Cardiac muscle cell (in vitro differentiated cells and primary cell): ENCODE measurements at regions not wholly inside any gene's neighbourhood (a gene's known extent, or its start where the extent isn't known, plus 50 kb on each side); places are given as distances from the start of the nearest gene placed in this dataset.

Experiments used
- DNase-seq, 2 donors: peaks; one replicate each; pipeline versions ENCODE4 v3.0.0 to v3.0.0-alpha.2; 2010 to 2017; ENCODE audit warnings: low read depth in 1 of 2, low spot score in 1 of 2
- H3K27ac ChIP-seq: fragments of 200-600 bp; sonication (generic); 2 replicates; pipeline ENCODE4 v1.5.1; 2016
- H3K27me3 ChIP-seq: fragments of 200-600 bp; sonication (generic); 2 replicates; pipeline ENCODE4 v1.6.0; 2016; ENCODE audit warnings: control low read depth
- H3K36me3 ChIP-seq: fragments of 200-600 bp; sonication (generic); 2 replicates; pipeline ENCODE4 v1.5.1; 2016; ENCODE audit warnings: control low read depth
- H3K4me1 ChIP-seq: fragments of 200-600 bp; sonication (generic); 2 replicates; pipeline ENCODE4 v1.8.1; 2017; ENCODE audit warnings: low read depth, mild to moderate bottlenecking, mixed run types
- H3K4me3 ChIP-seq: fragments of 200-600 bp; sonication (generic); 2 replicates; pipeline ENCODE4 v1.5.1; 2016; ENCODE audit warnings: mild to moderate bottlenecking
- H3K9me3 ChIP-seq: fragments of 200-600 bp; sonication (generic); 2 replicates; pipeline ENCODE4 v1.5.1; 2017; ENCODE audit warnings: low read depth, mild to moderate bottlenecking, control low read depth
- TF ChIP-seq, protein P1 (sequence below): IDR thresholded peaks from 2 replicates; pipeline ENCODE4 v1.5.1; 2012; ENCODE audit warnings: low read depth, mild to moderate bottlenecking, low read length

DNA sequence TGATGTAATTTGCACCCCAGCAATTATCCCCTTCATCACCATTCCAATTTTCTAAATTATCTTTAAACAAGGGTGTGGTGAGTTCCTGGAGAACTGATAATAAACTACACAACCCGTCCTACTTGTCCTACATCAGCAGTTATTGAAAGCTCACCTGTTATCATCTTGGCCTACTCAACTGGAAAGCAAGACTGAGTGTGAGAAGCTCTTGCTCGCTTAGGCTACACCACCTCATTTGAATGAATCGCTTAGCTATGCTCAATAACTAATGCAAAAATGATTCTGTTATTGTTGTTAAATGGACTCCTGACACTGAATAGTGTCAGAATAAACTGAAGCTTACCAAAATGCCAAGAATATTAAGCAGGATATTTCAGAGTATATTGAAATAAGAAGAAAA lies 115.4 kb upstream of the BTG1 start:
- no peak overlapping the region for H3K4me3 ChIP-seq
- no peak for DNase-seq
- TF ChIP-seq, protein P1, sequence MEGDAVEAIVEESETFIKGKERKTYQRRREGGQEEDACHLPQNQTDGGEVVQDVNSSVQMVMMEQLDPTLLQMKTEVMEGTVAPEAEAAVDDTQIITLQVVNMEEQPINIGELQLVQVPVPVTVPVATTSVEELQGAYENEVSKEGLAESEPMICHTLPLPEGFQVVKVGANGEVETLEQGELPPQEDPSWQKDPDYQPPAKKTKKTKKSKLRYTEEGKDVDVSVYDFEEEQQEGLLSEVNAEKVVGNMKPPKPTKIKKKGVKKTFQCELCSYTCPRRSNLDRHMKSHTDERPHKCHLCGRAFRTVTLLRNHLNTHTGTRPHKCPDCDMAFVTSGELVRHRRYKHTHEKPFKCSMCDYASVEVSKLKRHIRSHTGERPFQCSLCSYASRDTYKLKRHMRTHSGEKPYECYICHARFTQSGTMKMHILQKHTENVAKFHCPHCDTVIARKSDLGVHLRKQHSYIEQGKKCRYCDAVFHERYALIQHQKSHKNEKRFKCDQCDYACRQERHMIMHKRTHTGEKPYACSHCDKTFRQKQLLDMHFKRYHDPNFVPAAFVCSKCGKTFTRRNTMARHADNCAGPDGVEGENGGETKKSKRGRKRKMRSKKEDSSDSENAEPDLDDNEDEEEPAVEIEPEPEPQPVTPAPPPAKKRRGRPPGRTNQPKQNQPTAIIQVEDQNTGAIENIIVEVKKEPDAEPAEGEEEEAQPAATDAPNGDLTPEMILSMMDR = no peak
- H3K9me3 ChIP-seq = no peaks in the 10 kb centered on the region
- no peak overlapping the region for H3K27ac ChIP-seq
- peaks cover 11% of the 10 kb centered on the region for H3K4me1 ChIP-seq
- H3K36me3 ChIP-seq = no peaks in the 10 kb centered on the region
- H3K27me3 ChIP-seq = no peaks in the 10 kb centered on the region

DNA sequence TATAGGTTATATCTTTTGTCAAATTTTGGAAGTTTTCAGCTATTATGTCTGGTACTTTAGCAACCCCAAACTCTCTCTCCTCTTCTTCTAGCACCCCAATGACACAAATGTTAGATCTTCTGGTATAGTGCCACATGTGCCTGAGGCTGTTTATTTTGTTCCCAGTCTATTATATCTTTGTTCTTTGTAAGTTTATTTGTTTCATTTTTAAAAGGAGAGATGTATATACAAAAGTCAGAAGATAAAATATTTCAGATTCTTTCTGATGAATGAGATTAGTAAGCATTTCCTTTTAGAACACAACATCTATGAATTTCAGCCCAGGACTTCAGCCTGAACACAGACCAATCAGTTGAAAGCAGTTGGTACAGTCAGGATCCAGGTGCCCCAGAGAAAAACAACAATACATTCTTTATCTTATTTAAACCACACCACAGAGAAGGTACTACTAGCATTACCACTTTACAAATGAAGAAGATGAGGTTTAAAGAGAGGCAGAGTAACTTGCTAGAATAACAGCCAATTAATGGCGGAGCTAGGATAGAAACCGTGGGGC lies 114.1 kb upstream of the BTG1 start:
- TF ChIP-seq, protein P1 = no peak
- Histone ChIP-seq H3K9me3 (no peaks in the 10 kb centered on the region), H3K27ac (no peak overlapping the region), H3K27me3 (no peaks in the 10 kb centered on the region), H3K4me3 (no peak overlapping the region), H3K36me3 (no peaks in the 10 kb centered on the region), H3K4me1 (peaks cover 11% of the 10 kb centered on the region)
- no peak for DNase-seq

DNA sequence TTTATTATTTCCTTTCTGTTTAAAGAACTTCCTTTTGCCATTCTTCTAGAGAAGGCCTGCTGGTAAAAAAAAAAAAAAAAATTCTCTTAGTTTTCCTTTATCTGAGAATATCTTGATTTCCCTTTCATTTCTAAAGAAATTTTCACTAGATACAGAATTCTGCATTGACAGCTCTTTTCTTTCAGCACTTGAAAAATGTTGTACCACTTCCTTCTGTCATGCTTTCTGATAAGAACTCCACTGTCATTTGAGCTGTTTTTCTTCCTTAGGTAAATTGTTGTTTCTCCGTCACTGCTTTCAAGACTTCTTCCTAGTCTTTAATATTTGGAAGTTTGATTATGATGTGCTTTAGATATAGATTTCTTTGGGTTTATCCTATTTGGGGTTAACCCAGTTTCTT lies 113.6 kb upstream of the BTG1 start:
- H3K9me3 ChIP-seq = no peaks in the 10 kb centered on the region
- TF ChIP-seq, protein P1 = no peak
- DNase-seq = no peak
- no peaks in the 10 kb centered on the region for H3K27me3 ChIP-seq
- H3K36me3 ChIP-seq = no peaks in the 10 kb centered on the region
- H3K4me3 ChIP-seq = no peak overlapping the region
- no peak overlapping the region for H3K27ac ChIP-seq
- peaks cover 11% of the 10 kb centered on the region for H3K4me1 ChIP-seq

GRCh38 chr12:92257261-92257660 lies 111.6 kb upstream of the BTG1 start:
- no peaks in the 10 kb centered on the region for H3K27me3 ChIP-seq
- TF ChIP-seq, protein P1 = no peak
- H3K4me3 ChIP-seq = no peak overlapping the region
- no peak for DNase-seq
- no peak overlapping the region for H3K27ac ChIP-seq
- H3K36me3 ChIP-seq = no peaks in the 10 kb centered on the region
- no peaks in the 10 kb centered on the region for H3K9me3 ChIP-seq
- peaks cover 11% of the 10 kb centered on the region for H3K4me1 ChIP-seq

- TF ChIP-seq, protein P1 = no peak
- Histone ChIP-seq H3K4me1 (peaks cover 11% of the 10 kb centered on the region), H3K9me3 (no peaks in the 10 kb centered on the region), H3K27ac (no peak overlapping the region), H3K27me3 (no peaks in the 10 kb centered on the region), H3K36me3 (no peaks in the 10 kb centered on the region), H3K4me3 (no peak overlapping the region)
- DNase-seq = no peak
Measured at GRCh38 chr12:92255741-92256140, 110.1 kb upstream of the BTG1 start.

DNA sequence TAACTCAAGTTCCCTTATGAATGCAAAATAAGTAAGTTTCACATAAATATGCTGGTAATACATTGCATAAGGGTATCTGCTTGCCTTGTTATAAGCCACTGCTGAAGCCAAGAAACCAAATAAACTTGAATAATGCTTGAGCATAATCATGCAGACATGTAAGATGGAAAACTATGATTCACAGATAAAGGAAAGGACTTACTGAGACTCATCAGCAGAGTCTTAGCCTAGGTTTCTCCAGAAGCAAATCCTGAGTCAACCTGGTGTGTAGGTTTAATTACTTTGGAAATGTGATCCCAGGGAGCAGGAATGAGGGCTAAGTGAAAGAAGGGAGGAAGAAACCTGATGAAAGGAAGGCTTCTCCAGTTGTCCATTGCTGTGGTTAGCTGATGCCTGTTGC lies 107.7 kb upstream of the BTG1 start:
- Histone ChIP-seq H3K4me3 (no peak overlapping the region), H3K4me1 (no peaks in the 10 kb centered on the region), H3K27me3 (no peaks in the 10 kb centered on the region), H3K36me3 (no peaks in the 10 kb centered on the region), H3K9me3 (no peaks in the 10 kb centered on the region), H3K27ac (no peak overlapping the region)
- TF ChIP-seq, protein P1 = no peak
- no peak for DNase-seq
